Keratinocyte (primary cell): ENCODE measurements at regions not wholly inside any gene's neighbourhood (a gene's known extent, or its start where the extent isn't known, plus 50 kb on each side); places are given as distances from the start of the nearest gene placed in this dataset.

Experiments
- CTCF ChIP-seq, 3 experiments: IDR thresholded peaks in 1 of 3; conservative IDR thresholded peaks in 1 of 3; optimal IDR thresholded peaks in 1 of 3; 2 replicates in 2 of 3; 3 replicates in 1 of 3; pipeline versions ENCODE3 to v1.5.1; 2011; ENCODE audit warnings: low read length in 3 of 3, mild to moderate bottlenecking in 3 of 3, moderate library complexity in 2 of 3, control low read depth in 1 of 3, inconsistent platforms in 1 of 3; ENCODE audit not compliant: insufficient read depth in 2 of 3; ENCODE audit errors: extremely low read depth in 1 of 3
- EZH2 ChIP-seq: IDR thresholded peaks from one replicate; pipeline ENCODE4 v1.6.1; 2012; ENCODE audit warnings: inconsistent platforms, mild to moderate bottlenecking, low read length, moderate library complexity

- TF ChIP-seq CTCF (optimal IDR thresholded peaks at IDR 0.05 in 1 of 3, IDR thresholded peaks at IDR 0.05 in 1 of 3, conservative IDR thresholded peaks at IDR 0.05 in 1 of 3; ENCODE audit: extremely low read depth in 1 of 3, insufficient read depth in 2 of 3, low read length in 3 of 3) (no peak), EZH2 (no peak)
These were observed 65.0 kb upstream of the FNDC3A start for GRCh38 chr13:48910686-48911085.
